HK-2 (cell line): ENCODE measurements at regions not wholly inside any gene's neighbourhood (a gene's known extent, or its start where the extent isn't known, plus 50 kb on each side); places are given as distances from the start of the nearest gene placed in this dataset.

Experiments used
- DNase-seq: peaks from one replicate; pipeline ENCODE4 v3.0.0-alpha.2; 2018; ENCODE audit not compliant: unreplicated experiment

- DNase-seq: no peak
Measured at GRCh38 chr14:40525314-40525713, 1081.4 kb upstream of the LRFN5 start.

- DNase-seq: no peak
Measured at GRCh38 chr14:40523123-40523522, 1083.6 kb upstream of the LRFN5 start.

- DNase-seq: no peak
Measured at GRCh38 chr14:40494483-40494882, 1062.2 kb upstream of the FBXO33 start.

- DNase-seq: no peak
Measured at GRCh38 chr14:40487824-40488223, 1055.6 kb upstream of the FBXO33 start.

GRCh38 chr14:40485688-40486087, 1053.5 kb upstream of the FBXO33 start:
- no peak for DNase-seq

- DNase-seq: no peak
Measured at GRCh38 chr14:40476005-40476404, 1043.8 kb upstream of the FBXO33 start.

- no peak for DNase-seq
Measured at GRCh38 chr14:40467969-40468368, 1035.7 kb upstream of the FBXO33 start.

- DNase-seq: no peak
Measured at GRCh38 chr14:40464531-40464930, 1032.3 kb upstream of the FBXO33 start.

- no peak for DNase-seq
Measured at GRCh38 chr14:40463886-40464285, 1031.7 kb upstream of the FBXO33 start.

GRCh38 chr14:40452674-40453073, 1020.4 kb upstream of the FBXO33 start:
- DNase-seq: no peak

GRCh38 chr14:40447017-40447416, 1014.8 kb upstream of the FBXO33 start:
- DNase-seq: no peak

GRCh38 chr14:40445020-40445419, 1012.8 kb upstream of the FBXO33 start:
- no peak for DNase-seq

- no peak for DNase-seq
Measured at GRCh38 chr14:40436551-40436950, 1004.3 kb upstream of the FBXO33 start.

- DNase-seq: peak; percentile 20
Measured at GRCh38 chr14:40417777-40418401, 985.7 kb upstream of the FBXO33 start.

- no peak for DNase-seq
Measured at GRCh38 chr14:40416565-40416964, 984.3 kb upstream of the FBXO33 start.

GRCh38 chr14:40414386-40414785, 982.2 kb upstream of the FBXO33 start:
- DNase-seq: no peak

- peak; percentile 29 for DNase-seq
Measured at GRCh38 chr14:40413136-40413535, 980.9 kb upstream of the FBXO33 start.

GRCh38 chr14:40410708-40411107, 978.5 kb upstream of the FBXO33 start:
- DNase-seq: no peak

GRCh38 chr14:40402957-40403356, 970.7 kb upstream of the FBXO33 start:
- no peak for DNase-seq

GRCh38 chr14:40398981-40399380, 966.7 kb upstream of the FBXO33 start:
- DNase-seq: no peak

- no peak for DNase-seq
Measured at GRCh38 chr14:40394634-40395340, 962.6 kb upstream of the FBXO33 start.

- DNase-seq: no peak
Measured at GRCh38 chr14:40393143-40393542, 960.9 kb upstream of the FBXO33 start.

- no peak for DNase-seq
Measured at GRCh38 chr14:40386433-40386832, 954.2 kb upstream of the FBXO33 start.

- DNase-seq: no peak
Measured at GRCh38 chr14:40374221-40374620, 942.0 kb upstream of the FBXO33 start.
